HG02885 (cell line): ENCODE measurements at regions not wholly inside any gene's neighbourhood (a gene's known extent, or its start where the extent isn't known, plus 50 kb on each side); places are given as distances from the start of the nearest gene placed in this dataset.
"Not testable (repeated sequence)": the region's sequence is repeated elsewhere in the genome, so short reads cannot be mapped to it uniquely, and the experiment has no call there.

Experiments
- ATAC-seq: cut with Tn5 transposase; IDR thresholded peaks from one replicate; pipeline ENCODE4 v1.9.1; 2021; ENCODE audit warnings: mild to moderate bottlenecking; ENCODE audit not compliant: unreplicated experiment, poor library complexity

- ATAC-seq = no peak
Observed at GRCh38 chr1:55775007-55775406, 559.8 kb upstream of the USP24 start.

- ATAC-seq = no peak
Observed at GRCh38 chr1:55774446-55774845, 559.3 kb upstream of the USP24 start.

DNA sequence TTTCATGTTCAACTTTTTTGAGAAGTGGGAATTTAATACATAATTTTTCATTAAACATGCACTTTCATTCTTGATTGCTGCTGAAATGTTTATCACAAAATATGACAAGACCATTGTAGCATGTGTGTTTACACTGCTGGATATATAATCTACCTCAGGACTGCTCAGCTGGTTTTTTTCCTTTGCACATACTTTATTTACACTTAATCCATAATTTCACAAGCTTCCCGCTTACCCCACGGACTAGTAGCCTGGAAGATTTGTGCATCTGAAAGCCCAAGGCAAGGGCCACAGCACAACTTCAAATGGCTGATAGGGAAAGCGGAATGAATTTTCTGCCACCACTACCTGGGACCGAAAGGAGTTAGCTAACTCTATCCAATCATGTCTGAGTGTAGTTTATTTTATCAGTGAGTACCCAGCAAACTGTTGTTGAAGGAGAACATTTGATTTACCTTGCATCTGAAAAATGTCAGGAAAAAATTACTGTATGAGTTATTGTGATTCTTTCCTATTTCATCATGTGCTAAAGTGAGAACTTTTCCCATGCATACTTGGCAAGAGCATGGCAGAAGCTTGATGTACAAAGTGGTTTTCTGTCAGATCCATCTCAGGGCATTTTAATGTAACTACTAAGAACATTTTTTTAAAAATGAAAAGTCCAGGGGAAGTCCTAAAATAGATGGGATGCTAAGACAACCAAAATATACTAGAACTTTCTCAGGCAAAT is 558.2 kb upstream of the USP24 start:
- ATAC-seq = no peak

- ATAC-seq = no peak
Observed at GRCh38 chr1:55768327-55768952, 553.3 kb upstream of the USP24 start.

- no peak for ATAC-seq
Observed at GRCh38 chr1:55767171-55767570, 552.0 kb upstream of the USP24 start.

DNA sequence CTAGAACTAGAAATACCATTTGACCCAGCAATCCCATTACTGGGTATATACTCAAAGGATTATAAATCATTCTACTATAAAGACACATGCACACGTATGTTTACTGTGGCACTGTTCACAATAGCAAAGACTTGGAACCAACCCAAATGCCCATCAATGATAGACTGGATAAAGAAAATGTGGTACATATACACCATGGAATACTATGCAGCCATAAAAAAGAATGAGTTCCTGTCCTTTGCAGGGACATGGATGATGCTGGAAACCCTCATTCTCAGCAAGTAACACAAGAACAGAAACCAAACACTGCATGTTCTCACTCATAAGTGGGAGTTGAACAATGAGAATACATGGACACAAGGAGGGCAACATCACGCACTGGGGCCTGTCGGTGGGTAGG is 550.3 kb upstream of the USP24 start:
- ATAC-seq = not testable (repeated sequence)

- no peak for ATAC-seq
Observed at GRCh38 chr1:55751776-55752175, 536.6 kb upstream of the USP24 start.

DNA sequence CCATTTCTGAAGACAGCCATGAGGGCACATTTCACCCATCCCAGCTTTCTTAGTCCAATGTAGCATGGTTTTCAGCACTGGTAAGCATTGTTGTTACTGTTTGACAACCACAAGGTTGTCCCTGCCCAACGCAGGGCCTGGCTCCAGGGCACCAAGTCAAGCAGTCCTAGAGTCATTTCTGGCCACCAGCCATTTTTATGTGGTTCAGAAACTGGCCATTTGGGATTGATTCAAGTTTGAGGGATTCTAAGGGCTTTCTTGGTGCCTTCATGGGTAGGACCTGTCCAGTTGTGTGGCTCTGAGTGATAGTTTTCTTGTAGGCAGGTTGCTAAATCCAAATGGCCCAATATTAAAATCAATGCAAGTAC is 535.4 kb upstream of the USP24 start:
- ATAC-seq = no peak

- no peak for ATAC-seq
Observed at GRCh38 chr1:55749975-55750627, 534.9 kb upstream of the USP24 start.

DNA sequence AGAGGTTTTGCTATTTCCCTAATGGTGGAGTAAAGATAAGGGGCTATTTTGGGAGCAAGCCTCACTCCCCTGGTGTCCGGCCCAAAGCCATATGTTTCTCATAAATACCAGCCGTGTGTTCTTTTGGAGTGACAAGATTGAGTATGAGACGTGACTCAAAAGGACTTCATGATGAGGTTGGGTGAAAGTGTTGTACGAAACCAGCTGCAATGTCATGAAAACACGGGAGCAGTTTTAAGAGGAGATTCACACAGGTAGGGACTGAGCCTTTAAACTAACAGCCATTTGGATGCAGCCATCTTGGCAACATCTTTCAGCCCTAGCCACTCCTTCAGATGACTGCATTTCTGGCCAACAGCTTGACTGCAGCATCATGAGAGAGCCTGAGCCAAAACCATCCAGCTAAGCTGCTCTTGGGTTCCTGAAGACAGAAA is 532.3 kb upstream of the USP24 start:
- no peak for ATAC-seq

DNA sequence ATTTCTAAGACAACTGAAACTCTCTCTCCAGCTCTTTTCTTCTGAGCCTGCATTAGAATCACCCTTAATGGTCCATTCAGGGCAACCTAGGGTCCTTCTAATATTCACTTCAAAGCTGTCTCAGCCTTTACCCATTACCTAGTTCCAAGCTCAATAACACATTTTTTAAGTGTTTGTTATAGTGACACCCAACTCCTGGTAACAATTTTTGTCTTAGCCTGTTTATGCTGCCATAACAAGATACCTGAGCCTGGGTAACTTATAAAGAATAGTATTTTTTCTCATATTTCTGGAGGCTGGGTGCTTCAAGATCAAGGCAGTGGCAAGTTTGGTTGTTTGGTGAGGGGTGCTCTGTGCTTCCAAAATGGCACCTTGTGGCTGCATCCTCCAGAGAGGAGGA is 531.5 kb upstream of the USP24 start:
- no peak for ATAC-seq

GRCh38 chr1:55741516-55741915 is 526.4 kb upstream of the USP24 start:
- ATAC-seq = no peak

DNA sequence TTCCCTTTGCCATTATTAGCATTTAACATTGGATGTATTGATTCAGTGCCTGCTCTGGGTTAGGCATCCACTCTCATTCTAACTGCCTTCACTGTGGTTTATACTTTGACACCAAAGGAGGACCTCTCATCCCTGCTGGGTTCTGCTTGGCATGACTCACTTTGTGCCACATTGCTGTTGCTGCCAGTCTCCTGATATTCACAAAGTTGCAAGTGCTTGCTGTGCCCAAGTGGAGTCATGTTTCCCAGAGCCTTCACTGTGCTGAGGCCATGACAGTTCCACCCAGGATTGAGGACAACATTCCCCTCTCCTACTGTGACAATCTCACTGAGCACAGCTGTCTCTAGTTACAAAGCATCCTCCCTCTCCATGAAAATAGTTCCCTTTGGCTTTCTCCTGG is 519.9 kb upstream of the USP24 start:
- ATAC-seq = no peak

GRCh38 chr1:55726994-55727393 is 511.8 kb upstream of the USP24 start:
- ATAC-seq = no peak

- no peak for ATAC-seq
Observed at GRCh38 chr1:55725378-55725777, 510.2 kb upstream of the USP24 start.

DNA sequence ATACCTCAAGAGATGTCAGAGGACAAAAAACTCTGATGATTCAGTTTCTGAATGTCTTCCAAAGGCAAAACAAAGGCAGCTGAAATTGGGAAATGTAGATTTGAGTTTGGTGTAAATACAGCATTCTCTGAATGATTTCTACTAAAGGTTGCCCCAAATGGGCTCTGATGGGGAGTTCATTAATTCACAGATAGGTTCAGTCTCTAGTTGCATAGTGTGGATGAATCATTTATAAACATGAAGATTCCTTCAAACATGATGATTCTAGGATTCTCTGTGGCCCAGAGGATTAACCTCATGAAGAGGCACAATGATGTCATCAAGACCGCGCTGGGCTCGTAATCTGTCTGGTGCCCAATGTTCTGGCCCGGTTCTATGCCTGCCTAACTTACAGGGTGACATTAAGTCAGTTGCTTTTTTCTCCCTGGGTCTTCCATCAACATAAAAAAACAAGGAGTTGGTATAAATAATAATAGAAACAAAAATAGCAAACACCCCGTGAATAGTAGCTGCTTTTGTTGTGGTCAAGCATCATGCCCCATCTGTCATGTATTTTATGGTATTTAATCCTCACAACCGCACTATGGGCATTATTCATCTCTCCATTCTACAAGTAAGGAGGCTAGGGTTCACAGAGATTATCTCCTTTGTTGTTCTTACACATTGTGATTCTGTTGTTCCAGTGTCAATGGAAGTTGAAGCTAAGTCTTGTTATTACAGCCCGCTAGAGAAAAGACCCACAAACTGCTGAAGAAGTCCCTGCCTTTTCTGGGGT is 509.6 kb upstream of the USP24 start:
- no peak for ATAC-seq

GRCh38 chr1:55723001-55723400 is 507.8 kb upstream of the USP24 start:
- ATAC-seq = no peak

GRCh38 chr1:55720261-55720660 is 505.1 kb upstream of the USP24 start:
- ATAC-seq = no peak

GRCh38 chr1:55718758-55719671 is 503.9 kb upstream of the USP24 start:
- ATAC-seq = no peak

- no peak for ATAC-seq
Observed at GRCh38 chr1:55717111-55717510, 501.9 kb upstream of the USP24 start.
